GM21619 (cell line): ENCODE measurements at regions not wholly inside any gene's neighbourhood (a gene's known extent, or its start where the extent isn't known, plus 50 kb on each side); places are given as distances from the start of the nearest gene placed in this dataset.

Experiments used
- ATAC-seq: cut with Tn5 transposase; IDR thresholded peaks from one replicate; pipeline ENCODE4 v1.9.1; 2021; ENCODE audit not compliant: unreplicated experiment

DNA sequence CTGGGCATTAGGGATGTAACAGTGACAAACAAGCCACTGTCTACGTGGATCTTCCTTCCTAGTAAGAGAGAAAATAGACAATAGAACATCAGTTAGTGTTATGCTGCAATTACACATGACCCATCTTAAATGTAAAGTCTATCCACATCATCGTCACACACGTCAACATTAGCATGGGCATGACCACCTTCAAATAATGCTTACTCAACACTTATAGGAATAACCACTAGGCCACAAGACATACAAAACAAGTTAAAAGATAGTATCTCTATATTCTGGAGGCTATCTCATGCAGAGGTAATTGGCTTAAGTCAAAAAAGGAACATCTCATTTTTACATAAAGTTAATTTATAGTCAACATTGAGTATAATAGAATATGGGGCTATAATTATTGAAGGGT is 156.5 kb downstream of the MOXD1 start:
- ATAC-seq: no peak

DNA sequence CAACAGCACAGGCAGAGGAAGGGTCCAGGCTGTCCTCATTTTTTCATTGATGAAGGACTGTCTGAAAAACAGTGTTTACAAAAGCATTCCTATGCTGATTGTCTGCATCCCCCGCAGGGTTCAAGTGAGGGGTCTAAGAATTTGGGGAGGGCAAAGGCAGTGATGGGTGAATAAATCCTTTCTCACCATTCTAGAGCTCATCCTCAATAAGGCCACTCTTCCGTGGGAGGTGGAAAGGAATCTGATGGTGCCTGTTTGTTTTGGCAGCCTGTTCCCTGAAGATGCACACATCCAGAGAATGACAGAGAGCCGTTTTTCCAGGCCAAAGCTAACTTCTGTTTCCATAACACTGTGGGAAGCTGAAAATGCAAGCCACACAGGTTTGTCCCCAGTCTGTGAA is 164.5 kb downstream of the MOXD1 start:
- no peak for ATAC-seq

DNA sequence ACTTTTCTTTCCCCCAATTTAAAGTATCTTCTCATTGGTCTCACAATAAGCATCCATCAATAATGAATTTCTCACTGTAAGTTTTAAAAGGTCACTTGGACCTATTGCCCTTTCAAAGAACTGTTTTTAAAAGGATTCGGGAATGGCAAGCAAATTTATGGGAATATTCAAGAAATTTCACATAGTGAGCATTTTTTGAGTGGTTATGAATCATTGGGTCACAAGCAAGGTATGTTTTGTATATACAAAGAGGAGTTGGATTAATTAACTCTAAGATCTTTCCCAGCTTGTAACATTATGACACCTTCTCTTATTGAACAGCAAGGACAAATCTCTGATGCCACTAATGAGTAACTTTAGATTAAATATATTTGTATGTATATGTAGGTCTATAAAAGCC is 165.0 kb downstream of the MOXD1 start:
- ATAC-seq: no peak

DNA sequence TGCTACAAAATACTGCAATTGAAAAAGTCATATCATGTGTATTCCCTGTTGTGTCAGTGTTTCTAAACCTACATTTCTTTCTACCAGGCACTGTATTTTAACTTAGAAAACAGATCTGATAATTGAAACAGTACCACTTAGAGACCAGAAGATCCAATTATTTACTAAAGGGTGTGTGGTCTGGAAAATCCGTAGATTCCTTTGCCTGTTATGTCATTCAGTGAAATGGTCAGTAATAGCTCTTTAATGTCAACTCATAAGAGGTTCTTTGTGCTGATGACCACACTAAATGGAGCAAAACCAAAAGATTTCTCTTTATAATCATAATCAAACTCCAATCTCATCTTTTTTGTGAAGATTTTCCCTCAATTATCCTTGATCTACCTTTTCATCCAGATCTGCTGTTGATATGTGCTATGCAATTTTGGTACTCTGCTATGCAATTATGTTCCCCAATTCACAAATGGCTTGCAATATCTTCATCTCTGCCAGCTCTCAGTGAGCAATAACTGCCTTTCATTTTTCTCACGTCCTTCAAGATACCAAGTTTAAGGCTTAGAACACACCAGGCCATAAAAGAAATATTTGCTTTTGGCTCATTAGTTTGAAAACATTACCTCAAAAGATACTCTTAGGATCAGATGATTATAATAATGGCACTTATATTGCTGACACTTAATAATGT is 165.5 kb downstream of the MOXD1 start:
- ATAC-seq: no peak

DNA sequence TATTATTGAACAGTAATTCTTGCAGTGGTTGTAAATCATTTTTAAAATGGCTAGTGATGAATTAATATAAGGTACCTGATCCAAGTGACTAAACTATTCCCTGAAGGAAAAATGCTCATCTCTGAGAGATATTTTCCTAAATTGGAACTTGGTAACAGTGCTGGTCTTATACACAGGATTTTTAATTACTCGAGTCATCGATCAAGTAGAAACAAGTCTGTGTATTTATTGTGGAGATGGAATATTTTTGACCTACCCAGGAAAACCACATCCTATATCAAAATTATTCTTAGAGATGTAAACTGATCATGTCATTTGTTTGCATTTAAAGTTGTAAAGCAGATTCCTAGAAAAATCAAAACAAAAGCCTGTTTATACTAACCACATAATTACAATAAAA is 166.9 kb downstream of the MOXD1 start:
- ATAC-seq: no peak

DNA sequence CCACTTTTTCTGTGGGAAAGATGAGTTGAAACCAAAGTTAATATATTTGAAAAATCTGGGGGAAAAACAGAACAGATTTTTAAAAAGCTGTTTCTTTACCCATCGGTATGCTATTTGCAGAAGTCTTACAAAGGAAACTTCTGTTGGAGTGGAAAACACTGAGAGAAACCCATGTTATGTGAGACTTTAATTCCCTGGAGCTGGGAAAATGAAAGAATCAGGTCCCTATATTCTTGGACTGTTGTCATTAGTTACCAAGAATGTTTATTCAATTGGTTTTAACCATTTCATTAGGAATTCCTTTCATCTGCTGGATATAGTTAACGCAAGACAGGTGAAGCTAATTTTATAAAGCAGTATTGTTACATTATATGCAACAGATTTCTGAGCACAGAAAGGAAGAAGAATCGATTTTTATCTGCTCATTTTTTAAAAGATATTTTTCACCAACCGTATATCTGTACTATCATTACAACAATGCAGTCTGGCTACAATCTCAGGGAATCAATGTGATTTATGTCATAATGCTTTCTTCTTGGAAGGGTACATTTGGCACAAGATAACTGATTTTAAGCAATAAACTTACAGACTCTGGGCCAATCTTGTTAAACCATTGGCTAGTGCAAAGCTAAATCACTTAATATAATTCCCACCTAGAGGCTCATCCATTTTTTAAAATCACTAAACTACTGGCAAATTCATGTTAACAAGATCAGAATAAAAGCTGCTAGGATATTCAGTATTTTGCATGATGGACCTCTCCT is 170.0 kb downstream of the MOXD1 start:
- no peak for ATAC-seq

DNA sequence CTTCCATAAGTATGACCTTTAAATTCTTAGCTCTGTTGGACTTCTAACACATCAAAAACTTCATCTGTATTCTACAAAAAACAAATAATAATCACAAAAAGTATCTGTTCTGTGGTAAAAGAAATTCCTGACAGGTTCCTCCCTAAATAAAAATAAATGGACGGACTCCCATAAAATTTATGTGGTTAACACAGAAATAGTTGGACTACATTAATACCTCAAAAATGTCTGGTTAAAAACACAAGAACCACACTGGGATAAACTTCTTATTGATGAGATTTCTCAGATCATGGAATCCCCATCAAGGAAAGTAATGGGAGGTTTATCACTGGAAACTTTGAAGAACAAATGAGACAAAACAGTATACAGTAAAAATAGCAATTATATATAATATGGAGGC is 172.4 kb downstream of the MOXD1 start:
- no peak for ATAC-seq

DNA sequence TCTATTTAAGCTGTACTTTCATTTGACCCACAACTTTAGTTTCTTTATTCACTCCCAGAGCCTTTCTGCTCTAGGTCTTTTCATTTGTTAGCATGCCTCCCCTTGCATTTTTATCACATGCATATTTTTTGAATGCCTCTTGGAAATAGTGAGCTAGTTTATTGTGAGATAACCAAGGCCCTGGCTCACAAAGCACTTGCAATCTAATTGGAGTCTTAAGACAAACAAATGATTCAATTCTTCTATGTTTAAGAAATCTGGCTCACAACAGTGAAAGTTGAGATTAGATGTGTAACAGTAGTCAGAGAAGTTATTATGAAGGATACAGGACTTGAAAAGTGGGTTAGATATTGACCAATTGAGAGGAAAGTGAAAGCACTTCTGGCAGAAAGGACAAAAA is 173.4 kb downstream of the MOXD1 start:
- ATAC-seq: no peak

DNA sequence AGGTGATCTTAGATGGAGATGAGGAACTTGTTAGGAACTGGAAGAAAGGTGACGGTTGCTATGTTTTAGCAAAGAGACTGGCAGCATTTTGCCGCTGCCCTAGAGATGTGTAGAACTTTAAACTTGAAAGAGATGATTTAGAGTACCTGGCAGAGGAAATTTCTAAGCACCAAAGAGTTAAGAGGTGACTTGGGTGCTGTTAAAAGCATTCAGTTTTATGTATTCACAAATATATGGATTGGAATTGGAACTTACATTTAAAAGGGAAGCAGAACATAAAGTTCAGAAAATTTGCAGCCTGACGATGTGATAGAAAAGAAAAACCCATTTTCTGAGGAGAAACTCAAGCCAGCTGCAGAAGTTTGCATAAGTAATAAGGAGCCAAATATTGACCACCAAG is 176.3 kb downstream of the MOXD1 start:
- no peak for ATAC-seq

DNA sequence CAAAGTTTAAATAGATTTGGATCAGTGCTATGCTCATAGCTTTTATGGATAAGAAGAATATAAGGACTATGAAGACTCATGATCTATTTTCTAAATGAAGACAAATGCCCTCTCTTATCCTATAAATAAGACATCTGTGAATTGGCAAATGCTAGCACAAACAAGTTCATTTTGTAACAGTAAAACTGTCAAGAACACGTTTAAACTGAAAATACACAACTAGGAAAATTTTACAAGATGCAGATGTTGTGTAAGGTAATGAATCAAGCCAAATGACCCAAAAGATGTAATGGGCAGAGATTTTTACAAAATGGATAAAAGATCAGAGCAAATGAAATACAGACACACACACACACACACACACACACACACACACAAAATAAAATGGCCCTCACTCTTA is 180.5 kb downstream of the MOXD1 start:
- no peak for ATAC-seq

DNA sequence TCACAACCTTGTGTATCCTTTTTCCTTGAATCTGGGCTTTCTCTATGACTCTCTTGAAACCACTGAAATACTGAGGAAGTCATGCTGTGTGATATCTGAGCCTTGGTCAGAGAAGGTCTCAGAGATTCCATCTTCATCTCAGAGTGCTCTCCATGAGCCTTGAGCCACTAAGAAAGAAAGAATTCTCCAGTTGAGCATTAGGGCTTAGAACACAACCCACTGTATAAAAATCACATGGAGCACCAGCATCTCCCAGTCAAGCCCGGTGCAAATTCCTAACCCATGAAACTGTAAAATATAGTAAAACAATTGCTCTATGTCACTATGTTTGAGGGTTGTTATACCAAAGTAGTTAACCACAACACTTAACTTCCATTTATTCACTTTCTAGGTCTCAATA is 181.4 kb downstream of the MOXD1 start:
- ATAC-seq: no peak

DNA sequence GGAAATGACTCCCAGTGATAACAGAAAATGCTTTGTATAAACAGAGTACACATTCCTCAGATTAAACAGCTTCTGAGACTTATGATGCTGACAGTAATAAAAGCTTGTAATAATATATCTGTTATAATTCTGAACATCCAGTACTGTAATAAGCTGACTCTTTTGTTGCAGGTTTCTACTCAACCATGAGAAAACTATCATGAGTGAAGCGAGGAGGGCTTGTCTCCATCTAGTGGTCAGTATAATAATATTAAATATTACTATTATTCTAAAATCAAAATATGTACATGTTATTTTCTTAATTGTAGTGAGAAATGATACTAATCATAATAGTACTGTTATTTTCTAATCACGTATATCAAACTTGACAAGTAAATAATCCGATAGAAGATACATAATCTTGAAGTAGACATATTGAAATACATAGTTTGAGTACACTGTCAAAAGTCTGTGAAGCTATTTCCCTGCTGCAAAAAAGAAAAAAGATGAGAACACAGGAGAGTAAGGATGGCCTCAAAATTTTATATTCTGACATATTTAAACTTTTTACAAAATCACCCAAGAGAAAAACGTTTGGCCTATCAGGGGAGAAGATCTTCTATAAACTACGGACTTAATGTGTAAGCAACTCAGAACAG is 183.1 kb downstream of the MOXD1 start:
- ATAC-seq: peak; percentile 47

DNA sequence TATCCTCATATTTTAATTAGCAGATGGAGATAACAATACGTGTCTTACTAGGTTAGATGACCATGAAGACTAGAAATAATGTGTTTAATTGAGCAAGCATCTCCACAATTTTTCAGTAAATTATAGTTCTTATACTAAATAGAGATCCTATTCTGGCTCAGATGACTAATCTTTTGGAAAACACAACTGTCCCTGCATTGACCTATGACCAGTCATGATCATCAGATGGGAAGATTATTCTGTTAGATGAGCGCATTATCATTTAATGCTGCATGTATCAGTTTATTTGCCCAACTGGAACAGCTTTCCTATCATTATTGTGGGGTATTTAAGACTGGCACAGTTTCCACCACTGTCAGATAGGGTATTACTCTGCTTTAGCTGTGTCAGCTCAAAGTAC is 185.5 kb downstream of the MOXD1 start:
- no peak for ATAC-seq

DNA sequence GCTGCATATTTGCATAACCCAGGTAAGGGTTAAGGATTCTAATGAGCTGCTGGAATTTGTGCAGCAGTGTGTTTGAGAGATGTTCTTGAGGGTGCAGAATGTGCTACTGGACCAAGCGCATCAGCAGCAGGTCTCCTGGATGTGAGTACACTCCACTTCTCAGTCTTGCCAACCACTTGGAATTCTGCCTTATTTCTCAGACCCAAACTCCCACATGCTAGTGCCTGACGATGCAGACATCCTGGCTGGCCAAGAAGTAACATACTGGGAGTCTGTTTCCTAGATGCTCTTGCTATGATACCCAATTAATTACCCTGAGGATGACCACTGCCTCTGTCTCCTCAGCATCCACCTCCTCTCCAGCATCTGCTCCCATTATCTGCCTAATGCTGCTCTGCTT is 186.6 kb downstream of the MOXD1 start:
- no peak for ATAC-seq

DNA sequence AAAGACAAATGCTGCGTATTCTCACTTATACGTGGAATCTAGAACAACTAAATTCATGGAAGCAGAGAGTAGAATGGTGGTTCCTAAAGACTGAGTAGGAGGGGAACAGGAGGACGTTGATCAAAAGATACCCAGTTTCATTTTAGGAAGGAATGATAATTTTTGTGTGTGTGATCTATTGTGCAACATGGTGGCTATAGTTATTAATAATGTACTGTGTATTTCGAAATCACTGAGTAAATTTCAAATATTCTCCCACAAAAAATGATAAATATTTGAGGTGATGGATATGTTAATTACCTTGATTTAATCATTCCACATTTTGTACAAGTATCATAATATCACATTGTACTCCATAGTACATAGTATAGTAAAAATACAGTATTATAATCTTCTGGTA is 187.5 kb downstream of the MOXD1 start:
- no peak for ATAC-seq

DNA sequence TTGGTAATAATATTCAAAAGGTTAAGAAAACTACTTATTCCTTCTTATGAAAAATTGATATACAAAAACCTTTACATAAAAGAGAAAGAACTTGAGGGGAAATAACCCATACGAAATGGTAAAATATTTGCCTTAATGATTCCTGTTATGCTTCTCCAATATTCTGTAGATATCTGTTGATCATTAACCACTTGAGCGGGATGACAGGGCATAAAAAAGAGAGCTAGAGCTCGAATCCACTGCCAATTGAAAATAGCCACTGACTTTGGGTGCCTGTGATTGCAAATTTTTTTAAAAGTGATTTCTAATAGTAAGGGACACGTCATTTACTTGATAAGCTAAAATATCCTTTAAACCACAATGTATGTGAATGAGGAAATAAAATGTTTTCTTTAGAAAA is 188.1 kb downstream of the MOXD1 start:
- no peak for ATAC-seq

DNA sequence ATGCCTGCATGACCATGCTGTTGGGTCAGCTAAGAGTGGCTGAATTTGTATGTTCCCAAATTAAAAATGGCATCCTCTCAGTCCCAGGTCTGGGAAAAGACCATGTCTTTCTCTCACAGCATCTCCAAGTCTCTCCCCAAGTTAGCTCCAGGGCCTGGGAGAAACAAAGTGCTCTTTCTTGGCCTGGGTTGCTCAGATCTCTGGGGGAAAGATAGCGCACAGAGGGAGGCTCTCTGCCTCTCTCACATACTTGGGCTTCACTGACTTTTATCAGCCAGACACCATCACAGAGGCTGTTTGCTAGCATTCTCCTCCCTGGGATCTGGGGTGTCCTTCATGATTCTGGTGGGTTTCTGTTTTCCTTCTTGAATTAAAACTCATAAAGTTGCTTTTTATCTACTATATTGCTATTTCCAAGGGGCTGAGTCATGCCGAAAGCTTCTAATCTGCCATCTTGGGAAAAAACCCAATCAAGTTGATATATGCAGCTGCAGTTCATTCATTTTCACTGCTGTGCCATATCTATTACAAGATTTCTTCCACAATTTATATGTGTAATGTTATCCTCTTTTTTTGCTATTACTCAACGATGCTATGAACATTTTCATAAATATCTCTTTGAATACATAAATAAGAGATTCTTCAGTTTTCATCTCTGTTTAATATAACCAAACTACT is 190.2 kb downstream of the MOXD1 start:
- no peak for ATAC-seq

DNA sequence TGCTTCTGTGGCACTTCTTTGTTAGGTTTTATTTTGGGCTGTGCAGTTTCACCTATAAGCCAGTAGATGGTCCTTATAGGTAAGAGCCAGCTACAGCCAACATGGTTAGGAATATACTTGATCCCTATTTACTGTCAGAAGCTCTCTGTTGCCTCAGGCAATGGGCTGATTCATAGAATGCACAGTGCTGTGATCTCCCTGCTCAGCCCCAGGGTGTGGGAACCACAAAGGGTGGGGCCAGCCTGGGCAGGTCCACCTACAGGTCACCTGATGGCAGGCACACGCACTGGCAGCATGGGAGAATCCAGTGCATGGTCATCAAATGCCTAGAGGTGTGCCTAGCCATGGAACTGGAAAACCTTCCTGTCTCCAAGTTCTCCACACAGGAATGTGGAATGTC is 191.9 kb downstream of the MOXD1 start:
- no peak for ATAC-seq

DNA sequence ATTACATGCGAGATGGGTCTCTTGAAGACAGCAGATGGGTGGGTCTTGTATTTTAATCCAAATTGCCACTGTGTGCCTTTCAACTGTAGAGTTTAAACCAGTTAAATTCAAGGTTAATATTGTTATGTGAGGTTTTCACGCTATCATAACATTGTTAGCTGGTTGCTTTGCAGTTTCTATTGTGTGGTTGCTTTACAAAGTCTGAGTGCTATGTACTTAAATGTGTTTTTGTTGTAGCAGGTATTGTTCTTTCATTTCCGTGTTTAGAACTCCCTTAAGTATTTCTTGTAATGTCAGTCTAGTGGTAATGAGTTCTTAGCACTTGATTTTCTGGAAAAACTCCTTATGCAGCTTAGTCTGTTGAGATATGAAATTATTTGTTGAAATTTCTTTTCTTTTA is 193.3 kb downstream of the MOXD1 start:
- ATAC-seq: no peak

DNA sequence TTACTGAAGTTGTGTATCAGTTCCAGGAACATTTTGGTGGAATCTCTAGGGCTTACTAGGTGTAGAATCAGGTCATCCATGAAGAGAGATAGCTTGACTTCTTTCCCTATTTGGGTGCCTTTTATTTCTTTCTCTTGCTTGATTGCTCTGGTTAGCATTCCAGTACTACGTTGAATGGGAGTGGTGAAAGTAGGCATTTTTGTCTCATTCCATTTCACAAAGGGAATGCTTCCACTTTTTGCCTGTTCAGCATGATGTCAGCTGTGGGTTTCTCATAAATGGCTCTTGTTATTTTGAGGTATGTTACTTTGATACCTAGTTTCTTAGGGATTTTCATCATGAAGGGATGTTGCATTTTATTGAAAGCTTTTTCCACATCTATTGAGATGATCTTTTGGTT is 195.3 kb downstream of the MOXD1 start:
- ATAC-seq: no peak

DNA sequence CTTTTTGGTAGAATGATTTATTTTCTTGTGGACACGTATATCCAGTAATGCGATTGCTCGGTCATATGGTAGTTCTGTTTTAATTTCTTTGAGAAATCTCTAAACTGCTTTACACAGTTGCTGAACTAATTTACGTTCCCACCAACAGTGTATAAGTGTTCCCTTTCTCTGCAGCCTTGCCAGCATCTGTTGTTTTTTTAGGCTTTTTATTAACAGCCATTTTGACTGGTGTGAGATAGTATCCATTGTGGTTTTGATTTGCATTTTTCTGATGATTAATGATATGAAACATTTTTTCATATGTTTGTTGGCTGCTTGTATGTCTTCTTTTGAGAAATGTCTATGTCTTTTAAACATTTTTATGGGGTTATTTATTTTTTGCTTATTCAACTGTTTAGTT is 196.7 kb downstream of the MOXD1 start:
- no peak for ATAC-seq

DNA sequence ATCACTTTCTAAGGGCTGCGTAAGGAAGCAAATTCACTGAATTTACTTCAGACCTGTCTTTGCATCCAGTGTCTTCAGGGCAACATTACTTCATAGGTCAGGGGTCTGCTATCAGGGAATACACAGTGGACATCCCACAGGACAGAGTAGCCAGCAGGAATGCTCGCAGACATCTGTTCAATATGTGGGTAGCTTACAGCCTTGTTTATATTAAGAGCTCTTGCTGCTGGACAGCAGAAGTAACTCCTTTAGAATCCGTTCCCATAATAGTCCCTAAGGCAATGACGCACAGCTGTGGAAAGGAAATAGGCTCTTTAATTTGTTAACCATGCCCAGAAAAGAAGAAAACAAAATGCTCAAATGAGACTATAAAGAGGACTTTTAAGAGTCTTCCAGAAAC is 198.7 kb downstream of the MOXD1 start:
- ATAC-seq: no peak
